ENCODE measurements at regions not wholly inside any gene's neighbourhood (a gene's known extent, or its start where the extent isn't known, plus 50 kb on each side); places are given as distances from the start of the nearest gene placed in this dataset.

GRCh38 chr11:92322225-92322624 lies 97.6 kb downstream of the FAT3 start:
- DNase-seq: no peak

- no peak for DNase-seq
Observed at GRCh38 chr11:92324890-92325289, 100.3 kb downstream of the FAT3 start.

- no peak for DNase-seq
Observed at GRCh38 chr11:92325416-92325815, 100.8 kb downstream of the FAT3 start.

- DNase-seq: no peak
Observed at GRCh38 chr11:92329137-92329536, 104.5 kb downstream of the FAT3 start.

GRCh38 chr11:92329646-92330045 lies 105.0 kb downstream of the FAT3 start:
- DNase-seq: peak in 1 of 2 experiments; percentile 13

GRCh38 chr11:92330114-92330513 lies 105.5 kb downstream of the FAT3 start:
- DNase-seq: no peak

- no peak for DNase-seq
Observed at GRCh38 chr11:92332986-92333385, 108.4 kb downstream of the FAT3 start.

GRCh38 chr11:92340839-92341238 lies 116.2 kb downstream of the FAT3 start:
- peak in 1 of 2 experiments; percentile 12 for DNase-seq

- peak in 1 of 2 experiments; percentile 32 for DNase-seq
Observed at GRCh38 chr11:92342034-92342720, 117.6 kb downstream of the FAT3 start.

GRCh38 chr11:92342886-92343285 lies 118.3 kb downstream of the FAT3 start:
- DNase-seq: no peak

- DNase-seq: no peak
Observed at GRCh38 chr11:92346220-92346619, 121.6 kb downstream of the FAT3 start.

GRCh38 chr11:92347454-92347853 lies 122.8 kb downstream of the FAT3 start:
- DNase-seq: no peak

- DNase-seq: no peak
Observed at GRCh38 chr11:92349486-92350156, 125.0 kb downstream of the FAT3 start.

GRCh38 chr11:92357344-92357743 lies 132.7 kb downstream of the FAT3 start:
- DNase-seq: no peak

- no peak for DNase-seq
Observed at GRCh38 chr11:92357841-92358240, 133.2 kb downstream of the FAT3 start.

GRCh38 chr11:92361551-92361950 lies 136.9 kb downstream of the FAT3 start:
- DNase-seq: no peak

- no peak for DNase-seq
Observed at GRCh38 chr11:92362989-92363388, 138.4 kb downstream of the FAT3 start.

GRCh38 chr11:92364177-92364576 lies 139.6 kb downstream of the FAT3 start:
- no peak for DNase-seq

- no peak for DNase-seq
Observed at GRCh38 chr11:92376146-92376599, 151.6 kb downstream of the FAT3 start.

- DNase-seq: no peak
Observed at GRCh38 chr11:92376680-92377079, 152.1 kb downstream of the FAT3 start.

GRCh38 chr11:92380882-92381281 lies 156.3 kb downstream of the FAT3 start:
- DNase-seq: no peak

GRCh38 chr11:92382311-92382710 lies 157.7 kb downstream of the FAT3 start:
- no peak for DNase-seq

- no peak for DNase-seq
Observed at GRCh38 chr11:92383430-92383829, 158.8 kb downstream of the FAT3 start.

- no peak for DNase-seq
Observed at GRCh38 chr11:92384358-92384757, 159.7 kb downstream of the FAT3 start.

GRCh38 chr11:92384802-92385201 lies 160.2 kb downstream of the FAT3 start:
- DNase-seq: no peak
